SK-N-SH (cell line): ENCODE measurements at regions not wholly inside any gene's neighbourhood (a gene's known extent, or its start where the extent isn't known, plus 50 kb on each side); places are given as distances from the start of the nearest gene placed in this dataset.

Experiments used
- CTCF ChIP-seq: fragments of 200-600 bp; sonication (generic); IDR thresholded peaks from 2 replicates; pipeline ENCODE4 v1.6.1; 2017; ENCODE audit warnings: antibody characterized with exemption, mild to moderate bottlenecking, moderate library complexity
- FOXJ3 ChIP-seq: sonication (generic); formaldehyde crosslinking; IDR thresholded peaks from 2 replicates; pipeline ENCODE4 v1.5.1; 2020; ENCODE audit warnings: mild to moderate bottlenecking, missing genetic modification reagents
- GATA2 ChIP-seq: sonication (generic); formaldehyde crosslinking; IDR thresholded peaks from 2 replicates; pipeline ENCODE4 v1.5.0; 2020; ENCODE audit warnings: mild to moderate bottlenecking, missing genetic modification reagents
- NFIC ChIP-seq: IDR thresholded peaks from 2 replicates; pipeline ENCODE4 v1.4.0; 2012; ENCODE audit warnings: borderline replicate concordance
- NRF1 ChIP-seq: IDR thresholded peaks from 2 replicates; pipeline ENCODE4 v1.6.1; 2012; ENCODE audit warnings: low read depth, mild to moderate bottlenecking, low read length
- PBX3 ChIP-seq: IDR thresholded peaks from 2 replicates; pipeline ENCODE4; 2012
- POLR2AphosphoS5 ChIP-seq: IDR thresholded peaks from 2 replicates; pipeline ENCODE4 v1.6.1; 2012; ENCODE audit warnings: low read depth, low read length
- RAD21 ChIP-seq: IDR thresholded peaks from 2 replicates; pipeline ENCODE4 v1.6.1; 2012; ENCODE audit warnings: mild to moderate bottlenecking, low read length
- TAF1 ChIP-seq: IDR thresholded peaks from 2 replicates; pipeline ENCODE4 v1.6.1; 2012; ENCODE audit warnings: low read depth, mild to moderate bottlenecking, low read length, moderate library complexity, borderline replicate concordance
- TF ChIP-seq, protein P1 (sequence below): IDR thresholded peaks from 2 replicates; pipeline ENCODE4 v1.4.0; 2012; ENCODE audit warnings: low read depth, borderline replicate concordance
- TF ChIP-seq, protein P2 (sequence below): fragments of 150-350 bp; IDR thresholded peaks from 2 replicates; pipeline ENCODE4 v1.6.1; 2017; ENCODE audit warnings: antibody characterized with exemption, low read length, low read depth, borderline replicate concordance

GRCh38 chr9:118527261-118527660 lies 823.1 kb downstream of the TLR4 start:
- TF ChIP-seq TAF1 (no peak), GATA2 (CRISPR knock-in tag) (no peak), CTCF (no peak), PBX3 (no peak), FOXJ3 (CRISPR knock-in tag) (no peak), NRF1 (no peak), POLR2AphosphoS5 (no peak), NFIC (no peak), RAD21 (no peak)
- TF ChIP-seq, protein P1, sequence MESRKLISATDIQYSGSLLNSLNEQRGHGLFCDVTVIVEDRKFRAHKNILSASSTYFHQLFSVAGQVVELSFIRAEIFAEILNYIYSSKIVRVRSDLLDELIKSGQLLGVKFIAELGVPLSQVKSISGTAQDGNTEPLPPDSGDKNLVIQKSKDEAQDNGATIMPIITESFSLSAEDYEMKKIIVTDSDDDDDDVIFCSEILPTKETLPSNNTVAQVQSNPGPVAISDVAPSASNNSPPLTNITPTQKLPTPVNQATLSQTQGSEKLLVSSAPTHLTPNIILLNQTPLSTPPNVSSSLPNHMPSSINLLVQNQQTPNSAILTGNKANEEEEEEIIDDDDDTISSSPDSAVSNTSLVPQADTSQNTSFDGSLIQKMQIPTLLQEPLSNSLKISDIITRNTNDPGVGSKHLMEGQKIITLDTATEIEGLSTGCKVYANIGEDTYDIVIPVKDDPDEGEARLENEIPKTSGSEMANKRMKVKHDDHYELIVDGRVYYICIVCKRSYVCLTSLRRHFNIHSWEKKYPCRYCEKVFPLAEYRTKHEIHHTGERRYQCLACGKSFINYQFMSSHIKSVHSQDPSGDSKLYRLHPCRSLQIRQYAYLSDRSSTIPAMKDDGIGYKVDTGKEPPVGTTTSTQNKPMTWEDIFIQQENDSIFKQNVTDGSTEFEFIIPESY, result no peak
- TF ChIP-seq, protein P2, sequence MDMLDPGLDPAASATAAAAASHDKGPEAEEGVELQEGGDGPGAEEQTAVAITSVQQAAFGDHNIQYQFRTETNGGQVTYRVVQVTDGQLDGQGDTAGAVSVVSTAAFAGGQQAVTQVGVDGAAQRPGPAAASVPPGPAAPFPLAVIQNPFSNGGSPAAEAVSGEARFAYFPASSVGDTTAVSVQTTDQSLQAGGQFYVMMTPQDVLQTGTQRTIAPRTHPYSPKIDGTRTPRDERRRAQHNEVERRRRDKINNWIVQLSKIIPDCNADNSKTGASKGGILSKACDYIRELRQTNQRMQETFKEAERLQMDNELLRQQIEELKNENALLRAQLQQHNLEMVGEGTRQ, result no peak
